ENCODE measurements at regions not wholly inside any gene's neighbourhood (a gene's known extent, or its start where the extent isn't known, plus 50 kb on each side); places are given as distances from the start of the nearest gene placed in this dataset.

DNA sequence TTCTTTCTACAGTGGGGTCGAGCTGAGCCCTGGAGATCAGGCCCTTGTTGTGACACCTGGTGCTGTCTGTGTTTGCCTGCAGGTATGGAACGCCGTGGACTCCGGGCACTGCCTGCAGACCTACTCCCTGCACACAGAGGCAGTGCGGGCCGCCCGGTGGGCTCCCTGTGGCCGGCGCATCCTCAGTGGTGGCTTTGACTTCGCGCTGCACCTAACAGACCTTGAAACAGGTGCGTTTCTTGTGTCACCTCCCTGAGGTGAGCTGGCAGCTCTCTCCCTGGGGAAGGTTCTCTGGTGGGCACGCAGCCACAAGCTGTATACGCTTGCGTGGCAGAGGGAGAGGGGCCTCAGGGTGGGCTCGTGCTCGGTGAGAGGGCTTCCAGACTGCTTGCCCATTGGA is 119.3 kb downstream of the BEGAIN start:
- TF ChIP-seq CTCF (IDR thresholded peaks at IDR 0.05; ENCODE audit: low read depth, low read length) (no peak), EZH2phosphoT487 (IDR thresholded peaks at IDR 0.05; ENCODE audit: low read depth) (no peak)

Data from OCI-LY3 (cell line).